ENCODE measurements at regions not wholly inside any gene's neighbourhood (a gene's known extent, or its start where the extent isn't known, plus 50 kb on each side); places are given as distances from the start of the nearest gene placed in this dataset.
A peak's percentile ranks its signal among the peaks of the same experiment; 100 is the strongest.

DNA sequence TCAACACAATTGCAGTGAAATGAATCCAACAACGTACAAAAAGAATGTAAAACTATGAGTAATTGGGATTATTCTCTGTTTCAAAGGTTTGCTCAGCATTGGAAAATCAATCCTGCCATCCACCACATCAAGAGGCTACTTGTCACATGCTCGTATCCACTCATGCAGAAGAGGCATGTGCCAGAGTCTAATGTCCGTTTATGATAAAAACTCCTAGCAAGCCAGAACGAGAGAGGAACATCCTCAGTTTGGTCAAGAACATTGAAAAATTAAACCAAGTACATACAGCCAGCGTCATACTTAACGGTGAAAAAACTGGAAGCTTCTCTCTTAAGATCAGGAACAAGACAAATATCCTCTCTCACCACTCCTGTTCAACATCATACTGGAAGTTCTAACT is 563.9 kb upstream of the TMEM132C start:
- DNase-seq, result no peak

DNA sequence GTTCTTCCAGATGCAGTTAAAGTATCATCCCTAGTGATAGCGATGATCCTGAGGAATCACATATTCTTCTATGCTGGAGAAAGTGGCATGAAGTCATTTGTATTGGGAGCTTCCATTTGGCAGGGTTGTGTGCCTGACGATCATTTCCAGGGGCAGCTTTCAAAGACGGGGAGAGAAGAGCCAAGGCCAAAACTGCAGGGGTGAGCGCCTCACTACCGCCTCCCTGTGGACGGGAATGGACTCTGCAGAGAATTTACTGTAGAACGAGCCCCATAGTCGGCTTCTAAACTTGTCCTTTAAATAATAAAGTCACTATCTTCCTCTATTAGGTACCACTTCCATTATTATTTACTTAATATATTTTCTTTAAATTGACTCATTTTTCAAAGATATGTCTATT is 555.9 kb upstream of the TMEM132C start:
- no peak for DNase-seq

DNA sequence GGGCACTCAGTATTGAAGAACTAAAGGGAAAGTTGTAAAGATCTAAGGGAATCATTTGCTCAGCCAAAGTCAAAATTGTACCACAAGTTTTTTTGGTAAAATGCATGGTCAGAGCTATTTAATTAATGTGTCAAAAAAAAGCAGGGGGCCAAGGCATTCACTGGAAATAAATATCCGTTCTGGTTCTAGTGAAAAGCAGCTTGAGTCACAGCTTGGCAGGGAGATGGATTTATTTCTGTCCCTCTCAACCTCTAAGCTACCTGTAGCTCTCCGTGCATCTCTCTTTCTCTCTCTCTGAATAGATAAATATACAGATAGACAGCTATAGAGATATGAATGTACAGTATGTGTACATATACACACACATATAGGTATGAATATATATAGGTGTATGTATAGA is 554.4 kb upstream of the TMEM132C start:
- DNase-seq, result no peak

DNA sequence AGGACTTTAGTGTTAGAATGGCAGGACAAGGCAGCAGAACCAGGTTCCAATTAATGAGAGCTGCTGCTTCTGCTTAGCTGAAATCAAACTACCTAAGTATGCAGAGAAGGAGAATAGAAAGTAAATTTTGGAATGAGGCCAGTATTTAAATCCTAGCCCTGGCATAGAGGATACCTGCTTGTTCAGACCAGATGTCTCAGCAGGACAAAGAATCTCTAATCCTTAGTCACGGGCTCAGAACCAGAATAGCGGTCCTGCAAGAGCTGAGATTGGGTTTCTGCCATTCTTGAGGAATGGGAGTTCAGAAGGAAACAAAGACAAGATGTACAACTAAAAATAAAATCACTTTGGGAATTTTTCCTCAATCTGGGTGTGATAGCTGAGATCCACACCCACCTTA is 550.8 kb upstream of the TMEM132C start:
- no peak for DNase-seq

DNA sequence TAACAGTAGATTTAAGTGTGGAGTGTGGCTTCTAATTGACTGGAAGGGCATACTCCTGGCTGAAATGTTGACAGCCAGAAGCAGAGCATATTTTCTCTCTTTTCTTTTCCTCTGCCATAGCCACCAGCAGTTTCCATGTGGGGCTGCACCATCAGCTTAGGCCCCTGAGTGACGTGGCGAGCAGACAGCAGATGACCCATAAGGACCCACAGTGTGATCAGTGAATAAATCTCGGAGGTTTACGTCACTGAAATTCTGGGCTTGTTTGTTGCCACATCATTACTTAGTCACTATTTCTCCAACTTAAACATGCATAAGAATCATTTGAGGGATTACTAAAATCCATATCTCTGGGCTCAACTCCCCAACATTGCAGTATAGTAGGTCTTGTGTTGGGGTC is 549.7 kb upstream of the TMEM132C start:
- DNase-seq, result no peak

DNA sequence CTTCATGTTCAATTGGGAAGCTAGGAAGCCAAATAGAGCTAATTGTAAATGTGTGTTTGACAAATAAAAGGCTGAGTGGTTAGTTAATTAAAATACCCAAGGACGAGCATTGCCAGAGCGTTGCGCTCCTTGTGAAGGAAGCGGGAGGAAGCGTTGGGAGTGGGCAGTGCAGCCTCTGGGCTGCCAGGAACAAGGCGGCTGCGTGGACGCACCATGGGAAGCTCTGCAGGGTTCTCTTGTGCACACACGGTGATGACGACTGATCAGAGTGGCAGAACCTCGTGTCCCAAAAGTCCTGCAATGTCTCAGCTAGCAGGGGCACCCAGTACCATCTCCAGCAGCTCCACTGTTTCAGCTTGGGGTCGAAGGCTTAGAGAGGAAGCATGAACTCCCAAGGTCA is 546.6 kb upstream of the TMEM132C start:
- DNase-seq, result no peak

DNA sequence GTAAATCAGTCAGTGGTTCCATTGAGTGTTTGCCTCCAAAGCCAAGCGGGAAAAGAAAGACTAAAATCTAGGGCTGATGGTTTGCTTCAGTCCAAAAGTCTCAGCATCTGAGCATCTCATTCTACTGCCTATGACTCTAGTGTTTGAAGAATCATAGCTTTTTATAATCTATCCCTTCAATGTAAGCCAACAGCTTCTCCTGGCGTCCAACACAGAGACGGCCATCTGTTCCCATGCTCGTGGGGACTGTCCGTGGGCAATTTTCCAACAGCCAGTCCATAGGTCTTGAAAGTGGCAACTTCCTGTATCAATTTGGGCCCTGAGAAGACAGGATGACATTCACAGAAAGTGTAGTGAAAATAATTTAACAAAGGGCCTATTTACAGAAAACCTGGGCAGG is 544.4 kb upstream of the TMEM132C start:
- DNase-seq, result peak; percentile 29

DNA sequence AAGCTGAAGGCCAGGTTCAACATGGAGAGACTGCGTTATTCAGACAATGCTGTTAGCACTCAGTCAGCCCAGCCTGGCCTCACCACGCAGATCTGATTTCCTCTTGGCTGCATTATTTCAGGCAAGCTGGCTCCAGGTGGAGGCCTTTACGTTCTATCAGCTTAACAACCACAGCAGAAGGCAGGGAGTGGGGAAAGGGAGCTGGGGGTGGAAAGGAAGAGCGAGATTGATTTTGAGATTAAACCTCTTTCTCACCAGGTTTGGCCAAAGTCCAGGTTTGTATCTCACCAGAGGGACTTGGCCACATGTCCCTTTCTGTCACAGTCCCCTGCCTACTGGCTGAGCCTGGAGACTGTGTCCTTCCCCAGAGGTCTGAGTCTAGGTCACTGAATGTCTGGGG is 543.7 kb upstream of the TMEM132C start:
- peak; percentile 60 for DNase-seq

DNA sequence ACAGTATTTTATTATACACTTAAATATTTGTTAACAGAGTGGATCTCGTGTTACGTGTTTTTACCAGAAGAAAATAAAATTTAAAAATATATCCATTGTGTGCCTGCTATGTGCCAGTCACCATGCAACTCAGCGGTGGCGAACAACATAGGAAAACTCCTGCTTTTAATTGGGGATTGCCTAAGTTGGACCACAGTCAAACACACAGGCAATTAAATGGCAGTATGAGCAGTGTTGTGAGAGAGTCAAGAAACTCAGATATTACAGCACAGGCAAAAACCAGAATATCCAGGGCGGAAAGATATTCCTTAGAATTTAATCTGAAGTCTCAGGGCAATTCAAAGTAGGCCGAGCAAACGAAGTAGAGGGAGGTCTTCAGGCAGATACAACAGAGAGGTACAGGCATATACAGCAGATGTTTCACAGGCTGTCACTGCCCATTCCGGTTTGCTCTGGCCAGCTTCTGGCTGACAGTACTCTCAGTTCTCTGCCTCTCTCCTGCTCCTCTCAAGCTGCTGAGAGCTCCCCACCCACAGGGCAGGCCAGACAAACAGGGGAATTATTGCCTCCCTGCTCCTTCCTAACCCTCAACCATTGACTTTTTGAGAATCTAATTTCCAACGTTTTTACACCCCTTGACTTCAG is 540.2 kb upstream of the TMEM132C start:
- DNase-seq, result peak; percentile 23

DNA sequence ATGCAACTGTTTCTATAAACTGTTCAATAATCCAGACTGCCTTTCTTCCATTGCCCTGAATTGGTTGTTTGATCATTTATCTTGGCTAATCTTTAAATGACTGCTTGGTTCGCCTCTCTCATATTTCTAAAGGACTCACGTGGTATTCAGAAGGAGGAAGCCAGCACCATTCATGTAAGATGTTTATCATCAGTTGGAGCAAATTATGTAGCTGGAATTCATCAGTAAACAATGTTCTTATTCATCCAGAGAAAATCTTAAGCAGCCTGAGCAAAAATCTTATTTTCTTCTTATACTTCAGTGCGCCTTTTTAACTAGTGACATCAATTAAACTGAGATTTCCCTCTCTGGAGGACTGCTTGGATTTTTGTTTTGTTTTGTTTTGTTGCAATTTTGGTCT is 538.7 kb upstream of the TMEM132C start:
- DNase-seq, result no peak

DNA sequence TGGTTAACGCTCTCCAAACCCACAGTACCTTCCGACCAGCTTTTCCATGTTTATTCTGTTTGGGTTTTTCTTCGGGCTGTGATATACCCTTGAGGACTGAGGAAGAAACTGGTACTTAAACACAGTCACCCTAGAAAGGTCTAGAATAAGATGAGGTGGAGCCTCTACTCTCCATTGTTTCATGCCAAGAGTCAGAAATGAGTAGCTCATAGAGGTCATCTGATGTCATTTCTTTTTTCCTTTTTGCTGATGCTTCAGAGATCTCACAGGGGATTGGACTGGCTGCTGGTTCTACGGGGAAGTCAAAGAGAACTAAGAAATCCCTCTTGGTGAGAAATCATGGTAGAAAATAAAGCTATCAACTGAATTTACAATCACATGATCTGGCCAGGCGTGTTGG is 538.2 kb upstream of the TMEM132C start:
- no peak for DNase-seq

DNA sequence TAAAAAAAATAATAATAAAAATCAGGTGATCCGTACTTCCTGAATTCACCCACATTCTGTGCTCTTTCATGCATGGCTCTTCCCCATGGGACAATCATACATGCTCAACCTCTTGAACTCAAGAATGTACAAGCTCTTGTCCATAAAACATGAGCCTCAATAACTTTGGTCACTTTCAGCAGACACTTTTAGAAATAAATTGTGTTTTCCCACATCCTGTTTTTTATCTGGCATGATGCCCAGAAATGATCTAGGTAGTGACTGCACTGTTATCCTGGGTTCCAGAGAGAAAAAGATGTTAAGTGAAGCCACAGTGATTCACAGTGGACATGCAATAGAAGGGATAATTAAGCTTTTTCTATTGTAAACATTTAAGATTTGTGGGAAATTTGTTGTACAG is 537.6 kb upstream of the TMEM132C start:
- DNase-seq, result no peak

DNA sequence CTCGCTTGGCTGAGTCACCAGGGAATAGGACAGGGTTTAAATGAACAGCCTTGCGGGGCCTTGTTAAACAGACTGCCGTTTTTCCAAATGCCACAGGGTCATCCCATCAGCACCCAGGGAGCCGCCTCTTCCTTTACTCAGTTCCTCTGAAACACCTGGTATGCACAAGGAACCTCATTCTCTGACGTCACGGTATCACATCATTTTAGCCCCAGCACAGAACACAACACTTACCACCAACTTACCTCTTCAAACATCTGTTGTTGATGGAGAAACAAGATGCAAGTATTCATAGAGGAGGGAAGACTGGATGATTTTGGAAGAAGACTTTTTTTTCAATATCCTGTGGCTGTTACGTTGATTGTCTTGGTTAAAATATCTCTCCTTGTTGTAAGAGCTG is 535.3 kb upstream of the TMEM132C start:
- no peak for DNase-seq

DNA sequence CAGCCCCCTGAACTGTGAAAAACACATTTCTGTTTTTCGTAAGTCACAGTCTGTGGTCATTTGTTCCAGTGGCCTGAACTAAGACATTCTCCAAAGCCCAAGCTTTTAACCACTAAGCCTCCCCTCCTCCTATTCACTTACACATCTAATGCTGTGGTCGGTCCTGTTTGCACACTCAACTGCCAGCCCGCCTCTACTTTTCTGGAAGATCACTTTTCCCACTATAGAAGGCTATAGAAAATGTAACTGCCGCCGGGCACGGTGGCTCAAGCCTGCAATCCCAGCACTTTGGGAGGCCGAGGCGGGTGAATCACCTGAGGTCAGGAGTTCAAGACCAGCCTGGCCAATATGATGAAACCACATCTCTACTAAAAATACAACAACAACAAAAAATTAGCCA is 524.7 kb upstream of the TMEM132C start:
- DNase-seq, result no peak

DNA sequence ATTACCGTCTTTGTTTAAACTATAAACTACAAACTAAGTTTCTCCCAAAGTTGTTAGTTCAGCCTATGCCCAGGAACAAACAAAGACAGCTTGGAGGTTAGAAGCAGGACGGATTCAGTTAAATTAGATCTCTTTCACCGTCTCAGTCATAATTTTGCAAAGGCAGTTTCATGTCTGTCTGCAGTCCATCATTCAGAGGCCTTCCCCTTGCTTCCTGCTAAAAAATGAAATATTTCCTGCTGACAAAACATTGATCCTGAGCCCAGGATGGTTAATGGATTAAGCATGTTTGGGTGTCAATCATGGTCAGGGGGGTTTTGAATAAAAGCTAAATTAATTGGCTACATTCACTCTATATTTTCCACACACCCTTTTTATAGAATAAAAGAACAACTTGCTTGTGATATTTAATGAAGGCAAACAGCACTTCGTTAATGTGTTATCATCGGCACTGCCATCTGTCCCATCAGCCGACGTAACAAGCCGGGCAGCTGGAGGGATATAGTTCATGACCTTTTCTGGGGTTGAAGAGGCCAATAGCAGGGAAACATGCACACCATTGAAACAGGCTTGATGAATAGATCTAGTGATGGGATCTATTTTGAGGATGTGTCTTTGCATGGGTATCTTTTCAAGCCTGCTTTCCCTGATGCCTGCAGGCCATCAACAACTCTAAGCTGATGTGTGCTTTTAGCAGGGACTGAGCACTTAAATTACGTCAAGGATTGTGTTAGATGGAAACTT is 521.3 kb upstream of the TMEM132C start:
- no peak for DNase-seq

DNA sequence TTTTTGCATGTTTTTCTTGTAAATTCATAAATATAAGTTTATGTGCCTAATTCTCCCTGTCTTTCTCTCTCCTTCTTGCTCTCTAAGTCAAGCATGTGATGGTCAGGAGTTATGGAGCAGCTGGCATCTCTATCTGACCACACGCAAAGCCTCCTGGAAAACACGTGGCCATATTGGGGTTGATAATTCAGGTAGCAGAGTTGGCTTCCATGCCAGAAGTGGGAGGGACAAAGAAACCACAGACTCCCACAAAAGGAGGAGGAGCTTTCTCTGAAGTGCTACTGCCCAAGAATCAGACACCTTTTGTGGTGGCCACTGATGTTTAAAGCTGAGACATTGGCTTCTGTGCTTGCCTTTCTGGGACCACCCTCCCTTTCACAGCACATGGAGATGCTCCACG is 517.6 kb upstream of the TMEM132C start:
- no peak for DNase-seq

DNA sequence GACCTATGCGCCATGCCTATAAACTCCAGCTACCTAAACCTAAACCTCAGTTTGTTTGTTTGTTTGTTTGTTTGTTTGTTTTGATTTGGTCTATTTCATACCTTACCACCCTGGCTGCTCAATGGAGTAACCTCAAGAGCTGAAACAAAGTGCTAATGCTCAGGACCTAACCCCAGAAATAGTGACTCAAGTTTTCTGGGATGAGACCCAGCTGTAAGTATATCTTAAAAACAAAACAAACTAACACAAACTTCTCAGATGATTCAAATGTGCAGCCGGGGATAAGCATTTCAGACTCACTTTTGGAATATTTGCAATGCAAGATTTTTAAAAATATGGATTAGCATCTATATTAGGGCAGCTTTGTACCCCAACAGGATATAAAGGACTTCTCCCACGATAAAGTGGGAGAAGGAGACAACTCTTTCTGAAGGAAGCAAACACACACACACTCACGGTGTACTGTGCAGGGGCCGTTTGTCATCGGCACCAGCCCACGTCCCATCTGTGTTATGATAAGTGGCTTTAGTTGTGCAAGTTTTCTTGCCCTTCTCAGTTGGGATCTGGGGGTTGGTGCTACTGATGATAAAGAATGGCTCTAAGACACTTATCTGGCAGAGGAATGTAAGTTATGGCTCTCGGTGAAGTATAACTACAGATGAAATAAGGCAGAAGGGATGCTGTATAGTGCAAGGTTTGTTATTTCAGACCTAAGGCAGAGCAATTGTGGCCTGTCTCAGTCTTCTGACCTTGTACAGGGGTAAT is 516.7 kb upstream of the TMEM132C start:
- no peak for DNase-seq

DNA sequence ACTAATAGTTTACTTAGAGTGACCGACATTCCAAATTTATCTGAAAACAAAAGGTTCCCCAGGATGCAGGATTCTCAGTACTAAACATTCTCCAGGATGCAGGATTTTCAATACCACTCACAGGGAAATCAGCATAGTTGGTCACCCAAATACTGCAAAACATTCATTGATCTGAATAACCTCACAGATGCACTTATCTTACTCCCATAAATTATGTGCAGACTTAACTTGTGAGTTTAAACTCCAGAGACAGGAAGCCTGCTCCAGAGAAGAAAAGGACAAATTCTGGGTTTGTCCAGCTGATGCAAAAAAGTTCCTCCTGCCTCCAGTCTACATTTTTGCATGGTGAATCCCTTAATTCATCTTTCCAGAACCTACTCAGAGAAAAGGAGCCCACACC is 514.2 kb upstream of the TMEM132C start:
- no peak for DNase-seq

DNA sequence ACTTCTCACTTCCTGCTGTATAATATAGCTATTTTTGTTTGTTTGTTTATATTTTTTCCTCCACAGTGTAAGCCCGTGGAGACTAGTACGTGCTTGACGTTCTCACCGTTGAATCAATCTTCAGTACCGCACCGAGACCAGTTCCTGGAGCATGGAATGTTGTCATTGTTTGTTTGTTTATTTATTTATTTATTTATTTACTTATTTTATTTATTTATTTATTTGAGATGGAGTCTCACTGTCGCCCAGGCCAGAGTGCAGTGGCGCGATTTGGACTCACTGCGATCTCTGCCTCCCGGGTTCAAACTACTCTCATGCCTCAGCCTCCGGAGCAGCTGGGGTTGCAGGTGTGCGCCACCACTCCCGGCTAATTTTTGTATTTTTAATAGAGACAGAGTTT is 506.6 kb upstream of the TMEM132C start:
- DNase-seq, result no peak

DNA sequence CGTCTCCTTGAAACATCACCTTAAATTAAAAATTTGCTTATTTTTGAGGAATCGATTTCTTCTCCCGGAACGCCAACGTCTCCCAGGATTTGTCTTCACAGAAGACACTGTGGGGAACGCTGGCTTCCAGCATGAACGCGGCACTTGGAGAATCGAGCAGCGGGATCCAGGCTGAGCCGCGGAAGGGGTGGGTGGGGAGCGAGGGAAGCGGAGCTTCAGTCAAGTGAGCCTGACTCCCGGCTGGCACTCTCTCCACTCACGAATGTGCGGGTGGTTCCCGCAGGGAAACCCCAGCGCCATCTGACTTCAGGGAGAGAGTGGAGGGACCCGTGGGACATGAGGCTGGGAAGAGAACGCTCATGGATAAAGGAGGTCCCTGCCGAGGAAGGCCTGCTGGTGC is 506.0 kb upstream of the TMEM132C start:
- DNase-seq, result no peak

DNA sequence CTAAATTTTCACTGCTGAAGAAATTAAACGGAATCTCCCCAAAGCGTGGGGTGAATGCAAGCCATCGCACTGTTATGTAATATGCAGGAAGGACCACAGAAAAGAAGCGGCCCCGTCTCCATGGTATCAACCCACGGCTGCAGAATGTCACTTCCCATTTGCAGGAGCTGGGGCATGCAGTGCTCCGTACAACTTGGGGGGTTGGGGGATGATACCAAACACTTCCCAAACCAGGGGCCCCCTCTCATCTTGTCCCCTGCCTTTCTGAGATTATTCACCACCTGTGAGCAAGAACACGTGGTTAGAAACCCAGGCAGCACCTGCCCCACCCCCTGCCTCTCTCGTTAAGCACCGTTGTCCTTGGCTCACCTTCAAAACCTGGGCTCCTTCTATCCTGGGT is 505.1 kb upstream of the TMEM132C start:
- peak; percentile 14 for DNase-seq

DNA sequence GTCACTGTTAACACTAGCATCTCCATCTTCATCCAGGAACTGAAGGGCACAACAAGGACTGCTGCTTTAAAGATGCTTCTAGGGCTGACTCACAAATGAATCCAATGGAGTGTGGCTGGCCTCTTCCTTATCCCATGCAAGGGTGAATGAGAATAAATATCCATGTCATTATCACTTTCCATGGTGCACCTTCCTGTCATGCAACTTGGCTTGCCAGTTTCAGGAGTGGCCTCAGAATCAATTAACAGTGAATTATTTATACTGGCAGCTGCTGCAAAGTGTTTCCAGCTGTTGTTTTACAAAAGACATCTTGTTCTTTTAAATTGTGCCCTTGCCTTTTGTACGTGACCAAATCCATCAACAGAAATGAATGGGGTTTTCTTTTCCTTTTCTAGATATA is 499.3 kb upstream of the TMEM132C start:
- no peak for DNase-seq

DNA sequence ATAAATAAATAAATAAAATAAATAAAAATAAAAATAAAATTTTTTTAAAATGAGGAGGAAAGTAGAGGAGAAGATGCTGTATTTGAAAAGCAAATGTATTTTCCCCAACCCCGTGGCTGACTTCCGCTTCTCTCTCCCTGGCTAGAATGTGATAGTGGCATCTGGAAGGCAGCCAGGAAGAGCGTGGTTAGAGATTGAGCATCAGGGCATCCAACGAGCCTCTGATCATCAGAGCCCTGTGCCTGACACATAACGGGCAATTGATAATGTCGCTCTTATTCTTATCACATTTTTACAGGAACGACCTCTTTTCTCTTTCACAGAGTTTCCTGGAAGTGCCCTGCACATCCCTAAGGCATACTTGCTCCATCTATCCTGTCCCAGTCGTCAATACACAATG is 496.9 kb upstream of the TMEM132C start:
- peak; percentile 20 for DNase-seq

DNA sequence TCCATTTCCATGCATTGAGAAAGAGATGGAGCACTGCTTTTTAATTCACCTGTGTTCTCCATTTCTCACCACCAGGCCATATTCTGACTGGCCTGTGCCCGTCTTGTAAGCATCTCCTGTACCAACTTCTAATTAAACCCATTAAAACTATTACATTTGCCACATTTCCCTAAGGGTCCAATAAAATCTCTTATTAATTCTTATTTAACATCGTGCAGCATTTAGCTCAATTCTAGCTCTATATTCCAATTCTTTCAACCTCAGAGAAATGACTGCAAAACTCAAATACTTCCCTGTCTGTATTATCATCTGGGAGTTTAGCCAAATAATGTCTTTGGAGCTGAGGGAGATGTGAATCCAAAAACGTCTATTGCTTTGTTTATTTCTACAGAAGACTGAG is 495.4 kb upstream of the TMEM132C start:
- no peak for DNase-seq

Data from NCI-H1092 treated with DMSO at 0.1 percent for 48 hours (cell line).